ENCODE measurements at regions not wholly inside any gene's neighbourhood (a gene's known extent, or its start where the extent isn't known, plus 50 kb on each side); places are given as distances from the start of the nearest gene placed in this dataset.

DNA sequence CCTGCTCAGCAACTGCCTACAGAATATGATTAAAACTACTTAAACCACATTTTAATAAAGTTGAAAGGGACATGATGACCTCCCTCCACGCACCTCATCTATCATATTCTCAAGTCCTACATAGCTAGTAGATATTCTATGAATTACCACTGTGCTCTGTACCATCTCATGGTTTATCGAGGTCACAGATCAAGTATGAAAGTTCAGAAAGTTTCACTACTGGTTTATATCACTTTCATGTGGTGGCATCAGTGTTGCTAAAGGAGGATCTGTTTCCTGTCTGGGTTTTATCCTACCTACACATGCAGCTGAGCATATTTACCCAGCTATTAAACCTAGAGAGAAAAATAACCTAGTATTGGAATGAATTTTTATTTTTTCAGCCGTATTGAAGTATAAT, 214.9 kb upstream of the MON1B start:
- no peak overlapping the region for H3K4me3 ChIP-seq
- TF ChIP-seq POLR2AphosphoS5 (IDR thresholded peaks at IDR 0.05) (no peak), POLR2A (IDR thresholded peaks at IDR 0.05) (no peak)
- TF ChIP-seq, protein P1, sequence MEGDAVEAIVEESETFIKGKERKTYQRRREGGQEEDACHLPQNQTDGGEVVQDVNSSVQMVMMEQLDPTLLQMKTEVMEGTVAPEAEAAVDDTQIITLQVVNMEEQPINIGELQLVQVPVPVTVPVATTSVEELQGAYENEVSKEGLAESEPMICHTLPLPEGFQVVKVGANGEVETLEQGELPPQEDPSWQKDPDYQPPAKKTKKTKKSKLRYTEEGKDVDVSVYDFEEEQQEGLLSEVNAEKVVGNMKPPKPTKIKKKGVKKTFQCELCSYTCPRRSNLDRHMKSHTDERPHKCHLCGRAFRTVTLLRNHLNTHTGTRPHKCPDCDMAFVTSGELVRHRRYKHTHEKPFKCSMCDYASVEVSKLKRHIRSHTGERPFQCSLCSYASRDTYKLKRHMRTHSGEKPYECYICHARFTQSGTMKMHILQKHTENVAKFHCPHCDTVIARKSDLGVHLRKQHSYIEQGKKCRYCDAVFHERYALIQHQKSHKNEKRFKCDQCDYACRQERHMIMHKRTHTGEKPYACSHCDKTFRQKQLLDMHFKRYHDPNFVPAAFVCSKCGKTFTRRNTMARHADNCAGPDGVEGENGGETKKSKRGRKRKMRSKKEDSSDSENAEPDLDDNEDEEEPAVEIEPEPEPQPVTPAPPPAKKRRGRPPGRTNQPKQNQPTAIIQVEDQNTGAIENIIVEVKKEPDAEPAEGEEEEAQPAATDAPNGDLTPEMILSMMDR (IDR thresholded peaks at IDR 0.05): no peak
- DNase-seq (ENCODE audit: low spot score in 2 of 2): no peak
- H3K27me3 ChIP-seq: no peaks in the 10 kb centered on the region
- intact Hi-C loops (cut with DNase I; ENCODE audit: low total_unique reads): no loop called here
- no peaks in the 10 kb centered on the region for H3K9me3 ChIP-seq
- H3K27ac ChIP-seq: no peak overlapping the region
- H3K36me3 ChIP-seq: no peaks in the 10 kb centered on the region
- no peaks in the 10 kb centered on the region for H3K4me1 ChIP-seq

- DNase-seq (ENCODE audit: low spot score in 2 of 2): no peak
- Histone ChIP-seq H3K27me3 (no peaks in the 10 kb centered on the region), H3K9me3 (no peaks in the 10 kb centered on the region), H3K4me3 (no peak overlapping the region), H3K36me3 (no peaks in the 10 kb centered on the region), H3K4me1 (no peaks in the 10 kb centered on the region), H3K27ac (no peak overlapping the region)
- intact Hi-C loops (cut with DNase I; ENCODE audit: low total_unique reads): no loop called here
- TF ChIP-seq, protein P1 (IDR thresholded peaks at IDR 0.05): no peak
- TF ChIP-seq POLR2A (IDR thresholded peaks at IDR 0.05) (no peak), POLR2AphosphoS5 (IDR thresholded peaks at IDR 0.05) (no peak)
Measured at GRCh38 chr16:76976756-76977155, 214.2 kb upstream of the MON1B start.

DNA sequence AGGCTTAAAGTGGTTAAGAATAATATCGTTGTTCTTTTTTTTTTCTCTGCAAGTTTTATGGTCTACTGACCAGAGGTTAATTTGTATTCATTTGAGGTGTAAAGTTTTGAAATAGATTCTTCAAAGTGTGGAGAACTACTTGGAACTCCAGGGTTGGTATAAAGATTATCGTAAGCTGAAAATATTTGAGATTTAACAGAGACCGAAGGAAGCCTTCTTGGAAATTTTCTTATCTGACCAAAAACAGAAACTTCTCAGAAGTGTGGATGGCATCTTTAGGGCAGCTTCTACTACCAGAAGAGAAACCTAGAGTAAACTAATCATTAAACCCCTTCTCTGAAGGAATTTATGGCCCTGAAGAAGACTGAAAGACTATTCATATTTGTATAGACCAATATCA, 206.8 kb upstream of the MON1B start:
- intact Hi-C loops (cut with DNase I; ENCODE audit: low total_unique reads): no loop called here
- Histone ChIP-seq H3K4me1 (no peaks in the 10 kb centered on the region), H3K9me3 (no peaks in the 10 kb centered on the region), H3K4me3 (no peak overlapping the region), H3K27me3 (no peaks in the 10 kb centered on the region), H3K36me3 (no peaks in the 10 kb centered on the region), H3K27ac (no peak overlapping the region)
- no peak for DNase-seq (ENCODE audit: low spot score in 2 of 2)
- TF ChIP-seq POLR2AphosphoS5 (IDR thresholded peaks at IDR 0.05) (no peak), POLR2A (IDR thresholded peaks at IDR 0.05) (no peak)
- TF ChIP-seq, protein P1 (IDR thresholded peaks at IDR 0.05): no peak

DNA sequence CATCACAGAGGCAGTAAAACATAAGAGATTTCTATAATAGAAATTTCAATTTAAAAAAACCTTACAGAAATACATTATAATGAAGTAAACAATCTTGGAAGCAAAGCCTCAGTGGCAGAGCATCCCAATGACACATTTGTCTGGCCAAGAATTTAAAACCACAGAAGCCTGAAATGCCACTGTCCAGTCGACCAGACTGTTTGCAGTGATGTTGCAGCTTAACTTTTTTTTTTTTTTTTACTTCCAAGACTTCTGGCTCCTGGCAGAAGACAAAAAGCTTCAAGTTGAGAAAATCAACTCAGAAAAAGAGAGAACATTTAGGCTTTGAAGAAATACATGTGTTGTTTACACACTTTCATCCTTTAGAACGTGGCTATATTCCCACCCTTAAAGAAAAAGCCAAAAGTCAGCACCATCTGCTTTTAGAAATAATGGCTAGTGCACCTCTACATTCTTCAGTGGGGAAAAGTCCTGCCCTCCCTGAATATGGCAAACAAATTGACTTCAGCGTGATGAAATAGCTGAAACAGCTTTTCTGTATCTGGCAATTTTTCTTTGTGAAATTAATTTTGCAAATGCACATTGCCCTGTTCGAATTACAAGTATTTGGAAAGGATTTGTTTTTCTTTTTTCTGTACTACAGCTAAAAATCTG, 205.5 kb upstream of the MON1B start:
- no peaks in the 10 kb centered on the region for H3K9me3 ChIP-seq
- no peaks in the 10 kb centered on the region for H3K27me3 ChIP-seq
- no peak overlapping the region for H3K27ac ChIP-seq
- DNase-seq (ENCODE audit: low spot score in 2 of 2): no peak
- no peaks in the 10 kb centered on the region for H3K36me3 ChIP-seq
- intact Hi-C loops (cut with DNase I; ENCODE audit: low total_unique reads): no loop called here
- TF ChIP-seq POLR2A (IDR thresholded peaks at IDR 0.05): no peak
- TF ChIP-seq, protein P1 (IDR thresholded peaks at IDR 0.05): no peak
- no peak for TF ChIP-seq POLR2AphosphoS5 (IDR thresholded peaks at IDR 0.05)
- no peaks in the 10 kb centered on the region for H3K4me1 ChIP-seq
- H3K4me3 ChIP-seq: no peak overlapping the region

DNA sequence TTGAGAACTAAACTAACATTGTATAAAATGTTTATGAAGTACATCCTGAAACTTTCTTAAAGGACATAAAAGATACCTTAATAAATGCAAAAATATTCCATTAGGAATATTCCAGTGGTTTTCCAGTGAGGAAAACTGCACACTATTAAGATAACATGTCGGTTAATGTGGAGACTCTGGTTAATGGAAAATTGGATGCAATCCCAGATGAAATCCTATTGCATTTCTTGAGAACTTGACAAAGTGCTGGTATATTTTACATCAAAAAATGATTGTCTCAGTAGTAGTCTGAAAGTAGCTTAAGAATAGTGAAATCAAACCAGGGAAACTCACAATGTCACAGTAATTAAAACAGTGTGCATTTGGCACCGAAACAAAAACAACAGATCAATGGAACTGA, 202.5 kb upstream of the MON1B start:
- DNase-seq (ENCODE audit: low spot score in 2 of 2): no peak
- Histone ChIP-seq H3K36me3 (no peaks in the 10 kb centered on the region), H3K4me3 (no peak overlapping the region), H3K27me3 (no peaks in the 10 kb centered on the region), H3K9me3 (no peaks in the 10 kb centered on the region), H3K27ac (no peak overlapping the region), H3K4me1 (no peaks in the 10 kb centered on the region)
- TF ChIP-seq POLR2A (IDR thresholded peaks at IDR 0.05) (no peak), POLR2AphosphoS5 (IDR thresholded peaks at IDR 0.05) (no peak)
- TF ChIP-seq, protein P1 (IDR thresholded peaks at IDR 0.05): no peak
- intact Hi-C loops (cut with DNase I; ENCODE audit: low total_unique reads): no loop called here

Data from breast epithelium (tissue), 4 donors.